HL-60 (cell line): ENCODE measurements at regions not wholly inside any gene's neighbourhood (a gene's known extent, or its start where the extent isn't known, plus 50 kb on each side); places are given as distances from the start of the nearest gene placed in this dataset.

Experiments
- DNase-seq, 2 experiments: peaks; one replicate each; pipeline ENCODE4 v3.0.0-alpha.2; 2010 to 2020; ENCODE audit warnings: low read depth in 1 of 2, low spot score in 1 of 2
- H3K27ac ChIP-seq: fragments of 250-450 bp; sonication (Bioruptor Pico); replicated peaks from 2 replicates; pipeline ENCODE4 v1.5.1; 2020; ENCODE audit warnings: mild to moderate bottlenecking, moderate library complexity
- H3K27me3 ChIP-seq: fragments of 250-450 bp; sonication (Bioruptor Pico); 2 replicates; pipeline ENCODE4 v1.5.1; 2021; ENCODE audit warnings: mild to moderate bottlenecking, moderate library complexity; ENCODE audit not compliant: insufficient read depth, poor library complexity, severe bottlenecking
- H3K4me3 ChIP-seq: replicated peaks from 2 replicates; pipeline ENCODE4 v1.5.1; 2011; ENCODE audit warnings: mild to moderate bottlenecking, control low read depth, low read length; ENCODE audit not compliant: insufficient read depth
- GABPA ChIP-seq: IDR thresholded peaks from 2 replicates; pipeline ENCODE4 v1.6.1; 2012; ENCODE audit warnings: low read depth
- POLR2AphosphoS5 ChIP-seq: IDR thresholded peaks from 2 replicates; pipeline ENCODE4 v1.6.1; 2012; ENCODE audit warnings: low read depth
- SPI1 ChIP-seq: IDR thresholded peaks from 2 replicates; pipeline ENCODE4 v1.6.1; 2012; ENCODE audit warnings: low read depth, mild to moderate bottlenecking, borderline replicate concordance
- TF ChIP-seq, protein P1 (sequence below): IDR thresholded peaks from one replicate; pipeline ENCODE4 v1.5.1; 2011; ENCODE audit warnings: low read length, control low read depth, inconsistent platforms; ENCODE audit not compliant: insufficient read depth
- TF ChIP-seq, protein P2 (sequence below): IDR thresholded peaks from 2 replicates; pipeline ENCODE4 v1.6.1; 2012; ENCODE audit warnings: low read depth; ENCODE audit not compliant: insufficient replicate concordance

DNA sequence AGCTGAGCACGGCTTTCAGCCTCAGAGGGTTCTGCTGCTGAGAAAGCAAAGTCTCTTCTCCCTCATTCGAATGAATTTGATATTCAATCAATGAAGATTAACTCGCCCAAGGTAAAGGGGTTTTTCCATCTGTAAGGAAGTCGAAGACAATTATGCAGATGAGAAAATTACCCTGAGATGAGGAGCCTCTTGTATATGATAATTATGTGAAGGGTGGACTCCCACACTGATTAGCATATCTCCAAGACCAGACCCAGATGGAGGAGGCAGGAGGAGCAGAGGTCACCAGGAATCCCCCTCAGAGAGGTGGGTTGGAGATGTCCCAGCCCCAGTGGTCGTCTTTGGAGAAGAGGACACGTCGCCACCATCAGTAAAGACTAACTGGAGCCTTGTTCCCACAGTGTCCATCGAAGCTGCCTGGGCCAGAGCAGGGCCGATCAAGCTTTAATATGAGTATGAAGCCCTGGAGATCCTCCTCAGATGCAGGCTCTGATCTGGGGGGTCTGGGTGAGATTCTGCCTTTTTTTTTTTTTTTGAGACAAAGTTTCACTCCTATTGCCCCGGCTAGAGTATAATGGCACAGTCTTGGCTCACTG lies 61.5 kb upstream of the LHX1 start:
- TF ChIP-seq SPI1 (no peak), GABPA (no peak), POLR2AphosphoS5 (no peak)
- TF ChIP-seq, protein P1, sequence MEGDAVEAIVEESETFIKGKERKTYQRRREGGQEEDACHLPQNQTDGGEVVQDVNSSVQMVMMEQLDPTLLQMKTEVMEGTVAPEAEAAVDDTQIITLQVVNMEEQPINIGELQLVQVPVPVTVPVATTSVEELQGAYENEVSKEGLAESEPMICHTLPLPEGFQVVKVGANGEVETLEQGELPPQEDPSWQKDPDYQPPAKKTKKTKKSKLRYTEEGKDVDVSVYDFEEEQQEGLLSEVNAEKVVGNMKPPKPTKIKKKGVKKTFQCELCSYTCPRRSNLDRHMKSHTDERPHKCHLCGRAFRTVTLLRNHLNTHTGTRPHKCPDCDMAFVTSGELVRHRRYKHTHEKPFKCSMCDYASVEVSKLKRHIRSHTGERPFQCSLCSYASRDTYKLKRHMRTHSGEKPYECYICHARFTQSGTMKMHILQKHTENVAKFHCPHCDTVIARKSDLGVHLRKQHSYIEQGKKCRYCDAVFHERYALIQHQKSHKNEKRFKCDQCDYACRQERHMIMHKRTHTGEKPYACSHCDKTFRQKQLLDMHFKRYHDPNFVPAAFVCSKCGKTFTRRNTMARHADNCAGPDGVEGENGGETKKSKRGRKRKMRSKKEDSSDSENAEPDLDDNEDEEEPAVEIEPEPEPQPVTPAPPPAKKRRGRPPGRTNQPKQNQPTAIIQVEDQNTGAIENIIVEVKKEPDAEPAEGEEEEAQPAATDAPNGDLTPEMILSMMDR: no peak
- TF ChIP-seq, protein P2, sequence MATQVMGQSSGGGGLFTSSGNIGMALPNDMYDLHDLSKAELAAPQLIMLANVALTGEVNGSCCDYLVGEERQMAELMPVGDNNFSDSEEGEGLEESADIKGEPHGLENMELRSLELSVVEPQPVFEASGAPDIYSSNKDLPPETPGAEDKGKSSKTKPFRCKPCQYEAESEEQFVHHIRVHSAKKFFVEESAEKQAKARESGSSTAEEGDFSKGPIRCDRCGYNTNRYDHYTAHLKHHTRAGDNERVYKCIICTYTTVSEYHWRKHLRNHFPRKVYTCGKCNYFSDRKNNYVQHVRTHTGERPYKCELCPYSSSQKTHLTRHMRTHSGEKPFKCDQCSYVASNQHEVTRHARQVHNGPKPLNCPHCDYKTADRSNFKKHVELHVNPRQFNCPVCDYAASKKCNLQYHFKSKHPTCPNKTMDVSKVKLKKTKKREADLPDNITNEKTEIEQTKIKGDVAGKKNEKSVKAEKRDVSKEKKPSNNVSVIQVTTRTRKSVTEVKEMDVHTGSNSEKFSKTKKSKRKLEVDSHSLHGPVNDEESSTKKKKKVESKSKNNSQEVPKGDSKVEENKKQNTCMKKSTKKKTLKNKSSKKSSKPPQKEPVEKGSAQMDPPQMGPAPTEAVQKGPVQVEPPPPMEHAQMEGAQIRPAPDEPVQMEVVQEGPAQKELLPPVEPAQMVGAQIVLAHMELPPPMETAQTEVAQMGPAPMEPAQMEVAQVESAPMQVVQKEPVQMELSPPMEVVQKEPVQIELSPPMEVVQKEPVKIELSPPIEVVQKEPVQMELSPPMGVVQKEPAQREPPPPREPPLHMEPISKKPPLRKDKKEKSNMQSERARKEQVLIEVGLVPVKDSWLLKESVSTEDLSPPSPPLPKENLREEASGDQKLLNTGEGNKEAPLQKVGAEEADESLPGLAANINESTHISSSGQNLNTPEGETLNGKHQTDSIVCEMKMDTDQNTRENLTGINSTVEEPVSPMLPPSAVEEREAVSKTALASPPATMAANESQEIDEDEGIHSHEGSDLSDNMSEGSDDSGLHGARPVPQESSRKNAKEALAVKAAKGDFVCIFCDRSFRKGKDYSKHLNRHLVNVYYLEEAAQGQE: no peak
- no peak overlapping the region for H3K27ac ChIP-seq
- no peaks in the 10 kb centered on the region for H3K27me3 ChIP-seq
- no peak overlapping the region for H3K4me3 ChIP-seq
- DNase-seq: no peak

DNA sequence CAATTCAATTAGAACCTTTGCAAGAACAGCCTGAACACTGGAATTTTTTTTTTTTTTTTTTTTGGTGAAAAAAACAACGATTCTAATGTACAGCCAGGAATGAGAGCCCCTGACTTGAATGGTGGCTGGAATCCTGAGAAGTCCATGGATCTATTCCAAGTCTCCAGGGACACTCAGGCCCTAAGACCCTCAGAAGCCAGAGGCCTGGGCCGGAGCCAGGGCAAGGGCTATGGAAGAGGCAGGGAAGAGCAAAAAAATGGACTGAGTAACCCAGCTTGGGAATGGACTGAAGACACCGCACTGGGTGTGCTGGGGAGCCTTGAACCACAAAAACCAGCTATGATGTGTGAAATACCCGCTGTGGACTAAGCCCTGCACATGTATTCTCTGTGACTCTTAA lies 60.3 kb upstream of the LHX1 start:
- DNase-seq: no peak
- Histone ChIP-seq H3K27me3 (no peaks in the 10 kb centered on the region), H3K27ac (no peak overlapping the region), H3K4me3 (no peak overlapping the region)
- TF ChIP-seq, protein P2: no peak
- TF ChIP-seq GABPA (no peak), POLR2AphosphoS5 (no peak), SPI1 (no peak)
- TF ChIP-seq, protein P1: no peak

DNA sequence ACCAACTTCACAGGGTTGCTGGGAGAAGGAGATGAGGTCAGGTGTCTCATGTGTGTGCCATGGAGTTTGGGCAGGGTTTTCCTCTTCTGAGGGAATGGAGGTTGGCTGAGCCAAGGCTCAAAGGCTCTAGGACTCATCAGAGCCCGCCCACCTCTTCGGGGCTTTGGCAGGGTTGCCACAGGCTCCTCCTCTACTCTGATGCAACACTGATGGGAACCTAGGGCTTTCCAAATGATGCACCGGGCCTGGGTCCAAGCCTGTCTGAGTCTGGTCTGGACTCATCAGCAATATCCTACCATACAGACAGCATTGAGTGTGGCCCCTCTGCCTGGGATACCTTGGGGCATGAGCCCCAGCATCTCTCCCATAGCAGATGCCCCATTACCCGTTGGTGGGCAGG lies 59.5 kb upstream of the LHX1 start:
- H3K27me3 ChIP-seq: no peaks in the 10 kb centered on the region
- no peak for DNase-seq
- no peak overlapping the region for H3K27ac ChIP-seq
- H3K4me3 ChIP-seq: no peak overlapping the region
- no peak for TF ChIP-seq POLR2AphosphoS5
- TF ChIP-seq, protein P1: no peak
- TF ChIP-seq SPI1: no peak
- no peak for TF ChIP-seq GABPA
- TF ChIP-seq, protein P2: no peak
